Iris pigment epithelial cell (primary cell): ENCODE measurements at regions not wholly inside any gene's neighbourhood (a gene's known extent, or its start where the extent isn't known, plus 50 kb on each side); places are given as distances from the start of the nearest gene placed in this dataset.
A peak's percentile ranks its signal among the peaks of the same experiment; 100 is the strongest.
"Not testable (repeated sequence)": the region's sequence is repeated elsewhere in the genome, so short reads cannot be mapped to it uniquely, and the experiment has no call there.

Experiments
- DNase-seq: peaks from one replicate; pipeline ENCODE4 v3.0.0-alpha.2; 2011; ENCODE audit warnings: low read depth

DNA sequence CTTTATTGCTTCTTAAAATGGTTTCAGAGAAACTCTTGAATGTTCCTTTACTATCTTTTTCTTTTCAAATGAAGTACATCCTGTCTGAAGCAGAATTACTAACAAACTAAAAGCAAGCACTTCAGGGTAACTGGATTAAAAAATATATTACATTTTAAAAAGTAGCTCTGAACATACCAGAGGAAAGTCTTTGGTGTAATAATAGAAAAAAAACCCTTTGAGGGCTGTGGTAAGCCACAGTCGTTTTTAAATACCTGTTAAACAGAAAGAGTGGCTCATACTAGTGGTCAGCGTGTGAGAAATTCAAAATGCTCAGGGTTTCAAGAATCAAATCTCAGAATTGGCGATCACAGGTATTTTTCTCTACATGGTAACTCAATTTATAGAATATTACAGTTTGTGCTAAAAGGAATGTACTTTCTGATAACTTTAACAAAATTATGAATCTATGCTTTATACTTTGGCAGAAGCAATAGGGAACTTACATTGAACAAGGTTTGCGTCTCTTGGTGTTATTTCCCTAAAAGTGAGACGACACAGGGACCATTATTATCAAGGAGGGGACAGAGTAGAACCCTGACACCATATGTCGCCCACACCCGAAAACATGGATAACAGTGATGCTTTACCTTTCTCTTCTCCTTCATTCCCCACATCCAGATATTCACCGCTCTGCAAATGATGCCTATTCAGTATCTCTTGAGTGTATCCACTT, 97.0 kb upstream of the DPH5 start:
- DNase-seq: no peak

DNA sequence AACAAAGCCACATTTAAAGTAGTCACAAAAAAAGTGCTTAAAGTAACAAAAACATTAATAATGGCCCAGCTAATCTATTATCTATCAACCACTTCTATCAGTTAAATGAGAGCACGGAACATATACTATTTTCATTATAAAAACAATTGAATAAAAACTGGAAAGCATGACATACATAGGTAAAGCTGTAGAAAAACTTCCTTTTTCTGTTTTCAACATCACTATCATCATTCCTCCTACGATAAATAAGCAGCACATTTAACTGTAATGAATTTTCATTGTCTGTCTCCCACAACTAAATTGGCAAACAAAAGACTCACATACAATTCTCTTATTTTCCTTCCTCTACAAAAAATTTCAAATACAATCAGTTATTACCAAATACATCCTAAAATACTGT, 96.4 kb upstream of the DPH5 start:
- DNase-seq: no peak

DNA sequence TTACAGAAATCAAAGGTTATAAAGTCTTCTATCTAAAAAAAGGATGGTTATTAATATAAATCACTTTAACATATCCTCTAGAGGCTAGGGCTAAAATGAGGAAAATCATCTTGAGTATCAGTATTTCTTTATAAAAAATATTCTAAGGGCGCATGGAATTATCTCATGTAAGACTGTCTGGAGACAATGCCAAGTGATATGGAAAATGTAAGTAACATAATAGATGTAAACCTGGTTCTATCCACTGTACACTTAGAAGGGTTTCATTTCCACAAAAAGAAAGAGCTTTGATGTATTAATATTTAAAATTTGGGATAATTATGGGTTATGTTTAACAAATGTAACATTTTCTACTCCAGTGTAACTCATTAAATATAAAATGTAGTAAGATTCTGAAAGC, 95.9 kb upstream of the DPH5 start:
- no peak for DNase-seq

DNA sequence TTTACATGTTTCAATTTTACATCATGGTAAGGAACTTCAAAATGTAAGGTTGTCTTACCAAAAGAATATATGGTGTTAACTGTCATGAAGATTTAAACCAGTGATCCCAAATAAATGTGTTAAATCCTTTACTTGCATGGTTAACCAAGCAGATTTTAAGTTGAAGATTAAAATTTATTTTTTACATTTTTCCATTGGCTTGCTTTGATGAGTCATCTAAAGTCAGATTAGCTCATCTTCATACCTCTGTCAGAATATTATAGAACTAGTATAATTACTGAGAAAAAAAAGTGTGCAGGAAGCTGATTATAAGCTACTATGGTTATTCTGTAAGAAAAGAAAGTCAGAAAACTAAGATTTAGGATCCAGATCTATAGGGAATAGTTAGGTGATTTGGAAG, 95.3 kb upstream of the DPH5 start:
- DNase-seq: no peak

DNA sequence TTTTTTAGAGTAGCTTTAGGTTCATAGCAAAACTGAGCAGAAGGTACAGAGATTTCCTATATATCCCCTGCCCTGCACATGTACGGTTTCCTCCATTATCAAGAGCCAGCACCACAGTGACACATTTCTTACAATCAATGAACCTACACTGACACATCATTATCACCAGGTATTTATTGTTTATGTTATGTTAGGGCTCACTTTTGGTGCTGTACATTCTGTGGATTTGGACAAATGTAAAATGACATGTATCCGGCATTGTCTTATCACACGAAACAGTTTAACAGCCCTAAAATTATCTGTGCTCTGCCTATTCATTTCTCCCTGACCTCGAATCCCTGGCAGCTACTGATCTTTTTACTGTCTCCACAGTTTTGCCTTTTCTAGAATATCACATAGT, 93.7 kb upstream of the DPH5 start:
- DNase-seq: no peak

DNA sequence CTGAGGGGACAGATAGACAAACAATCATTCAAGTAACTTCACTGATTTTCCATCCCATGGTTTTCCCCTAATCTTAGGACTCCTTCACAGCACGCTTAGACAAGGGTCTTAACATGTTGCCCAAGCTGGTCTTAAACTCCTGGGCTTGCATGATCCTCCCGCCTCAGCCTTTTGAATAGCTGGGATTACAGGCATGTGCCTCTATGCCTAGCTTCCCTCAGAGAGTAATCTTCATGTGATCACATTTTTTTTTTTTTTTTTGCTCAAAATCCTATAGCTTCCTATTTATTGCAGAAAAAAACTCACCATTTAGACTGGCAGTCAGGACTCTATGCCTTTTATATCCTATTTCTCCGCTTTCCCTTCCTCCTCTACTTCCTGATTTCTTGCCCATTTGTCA, 90.4 kb upstream of the DPH5 start:
- no peak for DNase-seq

DNA sequence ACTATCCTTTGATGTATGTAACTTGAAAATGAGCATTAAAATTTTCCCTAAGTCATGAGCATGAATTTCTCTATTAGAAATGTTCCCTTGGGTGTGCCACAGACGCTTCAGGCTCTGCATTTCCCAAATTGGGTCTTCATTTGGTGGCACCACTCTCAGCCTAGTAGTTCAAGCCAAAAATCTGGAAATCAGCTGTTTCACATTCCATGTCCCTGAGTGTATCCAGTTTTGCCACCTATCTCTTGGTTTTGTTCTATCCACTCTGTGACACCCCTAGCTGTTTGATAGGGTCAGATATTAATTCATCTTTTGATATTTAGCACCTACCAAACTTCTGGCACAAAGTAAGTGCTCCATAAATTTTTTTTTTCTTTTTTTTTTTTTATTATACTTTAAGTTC, 89.5 kb upstream of the DPH5 start:
- DNase-seq: no peak

DNA sequence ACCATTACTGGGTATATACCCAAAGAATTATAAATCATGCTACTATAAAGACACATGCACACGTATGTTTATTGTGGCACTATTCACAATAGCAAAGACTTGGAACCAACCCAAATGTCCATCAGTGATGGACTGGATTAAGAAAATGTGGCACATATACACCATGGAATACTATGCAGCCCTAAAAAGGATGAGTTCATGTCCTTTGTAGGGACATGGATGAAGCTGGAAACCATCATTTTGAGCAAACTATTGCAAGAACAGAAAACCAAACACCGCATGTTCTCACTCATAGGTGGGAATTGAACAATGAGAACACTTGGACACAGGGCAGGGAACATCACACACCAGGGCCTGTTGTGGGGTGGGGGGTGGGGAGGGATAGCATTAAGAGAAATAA, 88.5 kb upstream of the DPH5 start:
- DNase-seq: not testable (repeated sequence)

DNA sequence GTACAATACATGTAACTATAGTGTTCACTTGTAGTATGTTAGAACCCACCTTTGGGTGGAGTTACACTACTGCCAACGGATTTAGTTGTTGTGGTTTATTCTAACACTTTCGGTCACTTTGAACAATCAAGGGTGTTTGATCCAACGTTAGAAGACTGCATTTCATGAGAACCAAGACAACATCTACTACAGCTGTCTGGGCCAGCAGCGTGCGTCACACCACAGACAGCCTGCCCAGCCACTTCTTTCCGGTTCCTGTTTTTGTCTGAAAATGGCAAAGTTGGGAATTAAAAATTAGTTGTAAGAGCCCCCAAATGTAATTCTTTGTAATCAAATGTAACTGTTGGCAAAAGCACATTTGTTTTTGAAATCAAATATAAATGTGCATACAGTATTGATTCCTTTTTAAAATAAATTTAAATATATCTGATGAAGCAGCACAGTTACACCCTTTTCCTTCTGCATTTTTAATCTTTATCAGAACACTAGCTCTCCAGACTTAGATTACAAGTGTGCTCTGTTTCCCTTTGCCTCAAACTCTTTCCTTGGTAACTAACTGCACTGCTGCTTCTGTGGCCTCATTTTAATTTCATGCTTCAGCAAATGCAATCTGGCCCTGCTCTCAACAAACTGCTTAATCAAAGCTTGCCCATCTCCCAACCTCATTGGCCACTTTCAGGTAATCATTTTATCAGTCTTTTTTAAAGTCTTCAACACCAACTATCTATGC, 86.6 kb upstream of the DPH5 start:
- DNase-seq: no peak

DNA sequence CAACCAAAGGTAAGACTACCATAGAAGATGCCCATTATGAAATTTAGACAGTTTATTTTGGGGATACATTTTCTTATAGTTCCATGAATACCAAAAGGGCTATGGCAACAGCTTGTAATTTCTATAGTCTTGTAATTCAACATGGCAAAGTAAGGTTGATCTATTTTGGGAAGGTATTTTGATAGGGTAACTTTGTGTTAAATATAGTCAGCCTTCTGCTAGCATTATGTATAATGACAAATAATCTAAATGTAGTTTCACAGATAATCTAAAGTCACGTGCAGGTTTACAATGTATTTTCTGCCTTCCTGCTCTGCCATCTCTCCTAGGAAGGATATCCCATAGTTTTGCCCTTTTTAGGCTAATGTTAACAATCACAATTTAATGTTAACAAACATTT, 85.9 kb upstream of the DPH5 start:
- no peak for DNase-seq

DNA sequence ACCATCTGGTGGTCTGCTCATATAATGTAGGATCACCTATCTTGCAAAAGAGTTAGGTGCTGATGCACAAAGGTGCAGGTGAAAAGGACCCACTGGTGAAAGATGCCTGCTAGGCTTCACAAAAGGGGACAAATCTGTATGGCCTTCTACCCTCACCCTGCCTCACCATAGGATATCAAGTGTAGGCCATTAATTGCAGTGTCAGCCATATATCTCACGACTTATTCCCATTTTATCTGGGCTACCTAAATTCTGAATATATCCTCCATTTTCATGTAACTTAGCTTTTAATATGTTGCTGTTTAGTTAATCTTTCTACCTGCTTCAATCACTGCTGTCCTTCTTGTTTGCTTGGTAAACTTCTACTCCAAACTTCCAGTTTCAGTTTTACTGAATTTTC, 84.2 kb upstream of the DPH5 start:
- no peak for DNase-seq

DNA sequence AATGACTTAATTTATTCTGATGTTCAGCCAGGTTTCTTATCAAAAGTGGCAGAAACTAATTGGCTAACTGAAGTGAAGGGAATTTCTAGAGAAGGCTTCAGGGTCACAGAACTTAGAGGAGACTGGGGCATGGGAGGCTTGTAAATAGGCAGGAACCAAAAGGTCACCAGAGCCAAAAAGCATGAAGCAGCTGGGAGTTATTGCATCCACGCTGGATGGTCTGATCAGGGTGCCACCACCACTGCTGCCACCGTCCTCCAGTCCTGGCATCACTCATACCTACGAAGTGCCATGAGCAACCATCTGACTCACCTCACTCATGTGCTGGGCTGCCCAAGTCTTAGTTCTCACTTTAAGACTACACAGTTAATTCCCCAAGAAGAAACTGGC, 82.5 kb upstream of the DPH5 start:
- no peak for DNase-seq

DNA sequence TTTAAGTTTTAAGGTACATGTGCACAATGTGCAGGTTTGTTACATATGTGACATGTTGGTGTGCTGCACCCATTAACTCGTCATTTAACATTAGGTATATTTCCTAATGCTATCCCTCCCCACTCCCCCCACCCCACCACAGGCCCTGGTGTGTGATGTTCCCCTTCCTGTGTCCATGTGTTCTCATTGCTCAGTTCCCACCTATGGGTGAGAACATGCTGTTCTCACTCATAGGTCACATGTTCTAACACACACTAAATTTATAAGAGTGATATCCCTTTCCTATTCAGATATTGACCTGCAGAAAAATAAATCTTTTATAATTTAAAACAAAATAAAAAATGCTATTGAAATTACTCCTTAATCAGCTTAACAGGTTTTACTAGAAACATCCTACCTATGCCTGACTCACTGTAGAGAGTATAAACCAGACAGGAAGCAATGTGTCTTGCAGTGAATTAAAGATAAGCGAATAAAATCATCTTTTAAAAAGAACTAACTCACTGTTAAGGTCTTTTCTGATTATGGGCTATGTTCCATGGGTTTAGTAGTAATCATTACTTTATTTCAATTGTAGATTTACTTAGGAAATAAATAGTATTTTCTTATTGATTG, 82.0 kb upstream of the DPH5 start:
- no peak for DNase-seq

DNA sequence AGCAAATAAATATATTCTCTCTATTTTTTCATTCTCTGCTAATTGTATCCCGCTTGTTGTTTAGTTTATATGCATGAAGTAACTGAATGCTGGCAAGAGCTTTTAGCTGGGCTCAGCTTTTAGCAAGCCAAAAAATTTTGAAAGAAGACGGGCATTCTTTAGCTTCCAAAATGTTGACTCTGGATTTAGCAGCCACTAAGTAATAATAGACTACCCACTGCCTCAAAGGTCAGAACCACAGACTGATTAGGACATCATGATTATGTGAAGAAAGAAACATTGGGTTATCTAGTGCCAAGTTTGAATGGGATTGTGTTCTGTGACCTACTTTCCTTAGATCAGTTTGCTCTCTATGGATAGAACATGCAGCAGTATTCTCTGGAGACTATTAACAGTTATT, 80.3 kb upstream of the DPH5 start:
- DNase-seq: peak; percentile 54

DNA sequence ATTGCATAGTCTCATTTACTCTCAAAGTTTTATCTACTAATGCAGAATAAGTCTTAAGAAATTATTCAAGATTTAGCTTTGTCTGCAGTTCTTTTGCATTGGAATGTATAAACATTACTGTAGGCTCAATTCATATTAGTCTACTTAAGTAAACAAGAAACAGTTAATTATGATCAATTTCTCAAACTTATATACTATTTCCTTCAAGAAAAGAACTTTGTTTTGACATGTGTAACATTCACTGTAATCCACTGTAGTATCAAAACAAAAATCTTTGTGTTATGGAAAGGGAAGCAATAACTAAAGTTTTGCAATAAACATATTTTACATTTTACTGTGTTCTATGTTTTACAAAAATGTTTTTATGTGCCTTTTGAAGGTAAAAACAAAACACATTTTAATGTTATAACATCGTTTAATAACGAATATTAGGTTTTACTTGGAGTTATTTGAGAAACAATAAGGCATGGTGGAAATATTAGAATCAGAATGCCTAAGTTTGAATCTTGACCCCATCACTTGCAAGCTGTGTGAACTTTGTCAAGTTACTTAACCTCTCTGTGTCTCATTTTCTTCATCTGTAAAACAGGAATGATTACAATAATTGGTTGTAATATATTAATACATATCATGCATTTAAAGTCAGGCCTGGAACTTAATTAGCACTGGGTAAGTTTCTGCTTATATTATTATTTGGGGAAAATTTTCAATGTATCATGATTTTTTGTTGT, 77.0 kb upstream of the DPH5 start:
- no peak for DNase-seq

DNA sequence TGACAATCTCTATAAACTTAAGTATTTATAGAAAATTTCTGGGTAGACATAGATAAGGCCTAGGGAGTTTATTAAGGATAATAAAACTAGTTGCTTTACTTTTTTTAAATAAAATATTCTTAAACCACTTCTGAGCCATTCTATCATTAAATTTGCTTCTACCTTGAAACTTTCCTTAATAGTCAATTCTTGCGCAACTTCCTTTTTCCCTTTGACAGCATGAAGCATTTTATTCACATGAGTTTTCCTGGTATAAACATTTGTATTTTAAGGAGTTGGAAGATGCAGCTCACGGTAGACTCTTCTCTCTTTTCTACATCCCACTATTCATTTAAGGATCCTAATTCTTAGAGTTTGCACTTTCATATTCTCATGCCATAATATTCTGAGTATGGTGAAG, 75.8 kb upstream of the DPH5 start:
- DNase-seq: peak; percentile 63

DNA sequence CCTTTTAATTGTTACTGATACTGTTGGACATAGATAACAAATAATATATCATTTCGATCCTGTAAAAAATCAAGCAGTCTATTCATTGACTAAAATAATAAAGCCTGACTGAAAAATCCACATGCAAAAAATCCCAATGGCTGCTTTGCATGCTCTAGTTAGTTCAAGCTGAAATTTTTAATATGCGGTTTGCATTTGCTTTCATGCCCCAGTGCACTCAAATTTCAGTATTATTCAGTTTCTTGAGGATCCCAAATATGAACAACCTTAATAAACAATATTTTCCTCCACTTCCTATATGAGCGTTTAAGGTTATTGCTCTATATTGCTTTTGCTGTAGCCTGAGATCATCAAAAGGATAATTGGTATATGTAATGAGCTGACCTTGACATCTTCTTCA, 75.1 kb upstream of the DPH5 start:
- DNase-seq: no peak

DNA sequence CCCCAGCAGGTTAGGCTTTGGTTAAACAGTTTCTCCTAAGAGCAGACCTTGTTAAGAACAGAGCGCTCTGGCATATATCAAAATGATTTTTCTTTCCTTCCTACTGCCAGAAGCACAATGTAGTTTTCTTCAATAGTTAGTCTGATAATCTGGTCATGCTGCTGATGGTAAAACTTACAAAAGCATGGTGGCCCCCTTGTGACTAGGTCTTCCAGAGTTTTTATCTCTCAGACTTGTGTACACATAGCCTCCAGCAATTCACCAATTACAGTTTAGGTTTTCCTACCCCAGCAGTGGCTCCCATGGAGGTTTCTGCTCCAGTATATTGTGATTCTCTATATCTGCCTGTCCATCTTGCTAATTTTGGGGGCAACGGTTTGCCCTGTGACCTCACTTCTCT, 73.3 kb upstream of the DPH5 start:
- no peak for DNase-seq

DNA sequence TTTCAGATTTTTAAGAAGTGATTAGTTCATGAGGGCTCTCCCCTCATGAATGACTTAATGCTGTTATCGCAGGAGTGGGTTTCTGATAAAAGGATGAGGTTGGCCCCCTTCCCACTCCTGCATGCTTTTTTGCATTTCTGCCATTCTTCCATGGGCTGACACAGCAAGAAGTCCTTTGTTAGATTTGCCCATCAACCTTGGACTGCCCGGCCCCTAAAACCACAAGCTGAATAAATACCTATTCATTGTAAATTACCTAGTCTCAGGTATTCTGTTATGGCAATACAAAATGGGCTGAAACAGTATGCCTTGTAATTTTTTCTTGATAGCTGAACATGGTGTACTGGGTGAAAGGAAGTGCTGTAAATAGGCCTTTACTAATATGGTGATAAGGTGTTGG, 72.7 kb upstream of the DPH5 start:
- DNase-seq: no peak

DNA sequence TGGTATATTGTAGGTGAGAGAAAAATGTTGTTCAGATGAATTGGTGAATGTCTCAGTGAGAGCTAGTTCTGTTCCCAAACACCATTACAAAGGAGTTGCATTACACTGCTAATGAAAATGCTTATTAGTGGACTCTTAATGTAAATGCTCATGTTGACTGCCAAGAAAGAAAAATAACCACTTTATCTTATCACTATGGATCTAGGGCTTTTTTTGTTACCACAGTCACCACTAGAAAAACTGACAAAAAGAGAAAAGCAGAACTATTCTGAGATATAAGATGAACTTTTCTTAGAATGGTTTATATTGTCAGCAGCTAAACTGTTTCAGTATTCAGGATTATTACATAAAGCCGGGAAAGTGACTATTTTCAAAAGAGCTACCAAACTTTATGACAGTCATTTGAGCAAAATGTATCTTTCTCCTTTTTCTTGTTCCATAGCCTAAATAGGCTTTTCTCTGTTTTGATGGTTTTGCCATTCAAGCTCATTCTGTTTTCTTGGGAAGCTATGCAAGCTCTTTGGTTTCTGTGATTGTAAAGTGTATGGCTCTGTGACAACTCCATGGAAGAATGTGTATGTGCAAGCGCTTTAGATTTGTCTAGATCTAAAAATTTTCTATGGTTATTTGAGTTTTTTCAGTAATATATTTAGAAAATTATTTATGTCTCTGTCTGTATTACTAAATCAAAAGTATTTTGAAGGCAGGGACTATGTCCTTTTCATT, 64.2 kb upstream of the DPH5 start:
- DNase-seq: no peak

DNA sequence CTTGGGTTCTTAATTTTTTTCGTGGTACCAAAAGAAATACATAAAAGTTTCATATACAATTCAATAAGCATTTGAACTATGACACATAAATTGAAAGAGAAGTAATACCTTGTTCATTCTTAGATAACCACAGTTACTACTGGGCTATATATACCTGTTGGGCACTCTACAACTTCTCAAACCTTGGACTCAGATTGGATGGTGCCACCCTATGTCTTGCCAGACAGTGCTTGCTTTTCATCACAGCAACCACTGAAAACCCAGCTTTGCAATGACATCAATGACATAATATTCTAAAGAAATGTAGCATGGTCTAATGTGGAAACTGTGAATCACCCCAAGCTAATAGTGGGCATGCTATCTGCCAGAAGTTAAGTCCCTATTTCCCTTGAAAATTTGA, 62.8 kb upstream of the DPH5 start:
- DNase-seq: peak; percentile 39

DNA sequence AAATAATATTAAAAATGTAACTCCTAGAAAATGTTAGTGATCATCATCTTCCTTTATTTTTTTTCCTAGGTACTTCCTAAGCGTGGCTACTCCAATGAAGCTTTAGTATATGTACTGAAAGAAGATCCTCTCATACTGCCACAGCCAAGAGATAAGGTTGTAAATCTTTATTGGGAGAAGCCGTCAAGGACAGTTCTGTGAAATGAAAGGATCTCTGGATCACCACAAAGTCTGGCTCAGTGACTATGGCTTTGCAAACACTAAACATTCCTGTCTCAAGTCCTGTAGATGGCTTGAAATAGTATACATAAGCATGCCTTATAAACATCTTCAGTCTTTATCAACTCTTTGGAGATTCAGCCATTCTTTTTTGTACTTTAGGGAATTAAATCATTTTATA, 61.2 kb upstream of the DPH5 start:
- no peak for DNase-seq
